Adipocyte (in vitro differentiated cells): ENCODE measurements at regions not wholly inside any gene's neighbourhood (a gene's known extent, or its start where the extent isn't known, plus 50 kb on each side); places are given as distances from the start of the nearest gene placed in this dataset.

Experiments
- DNase-seq: peaks from one replicate; pipeline ENCODE4 v3.0.0-alpha.2; 2015; ENCODE audit warnings: low read depth
- H3K27me3 ChIP-seq: replicated peaks from 2 replicates; pipeline ENCODE4 v1.7.0; 2013; ENCODE audit warnings: mild to moderate bottlenecking, low read length, moderate library complexity; ENCODE audit not compliant: control insufficient read depth, insufficient read depth
- H3K36me3 ChIP-seq: 2 replicates; pipeline ENCODE4 v1.7.0; 2013; ENCODE audit warnings: low read length, mild to moderate bottlenecking, moderate library complexity; ENCODE audit not compliant: control insufficient read depth, insufficient read depth, severe bottlenecking
- H3K4me1 ChIP-seq: 2 replicates; pipeline ENCODE4 v1.7.0; 2013; ENCODE audit warnings: mild to moderate bottlenecking, low read length, moderate library complexity; ENCODE audit not compliant: control insufficient read depth, insufficient read depth
- H3K4me3 ChIP-seq: 2 replicates; pipeline ENCODE4 v1.7.0; 2013; ENCODE audit warnings: mild to moderate bottlenecking, low read length, moderate library complexity
- H3K9ac ChIP-seq: 2 replicates; pipeline ENCODE4 v1.7.0; 2013; ENCODE audit warnings: mild to moderate bottlenecking, low read length, moderate library complexity
- H3K9me3 ChIP-seq: 2 replicates; pipeline ENCODE4 v1.7.0; 2013; ENCODE audit warnings: mild to moderate bottlenecking, low read length, moderate library complexity; ENCODE audit not compliant: control insufficient read depth

- H3K36me3 ChIP-seq = no peaks in the 10 kb centered on the region
Measured at GRCh38 chr7:97377713-97378112, 260.2 kb downstream of the SDHAF3 start.

DNA sequence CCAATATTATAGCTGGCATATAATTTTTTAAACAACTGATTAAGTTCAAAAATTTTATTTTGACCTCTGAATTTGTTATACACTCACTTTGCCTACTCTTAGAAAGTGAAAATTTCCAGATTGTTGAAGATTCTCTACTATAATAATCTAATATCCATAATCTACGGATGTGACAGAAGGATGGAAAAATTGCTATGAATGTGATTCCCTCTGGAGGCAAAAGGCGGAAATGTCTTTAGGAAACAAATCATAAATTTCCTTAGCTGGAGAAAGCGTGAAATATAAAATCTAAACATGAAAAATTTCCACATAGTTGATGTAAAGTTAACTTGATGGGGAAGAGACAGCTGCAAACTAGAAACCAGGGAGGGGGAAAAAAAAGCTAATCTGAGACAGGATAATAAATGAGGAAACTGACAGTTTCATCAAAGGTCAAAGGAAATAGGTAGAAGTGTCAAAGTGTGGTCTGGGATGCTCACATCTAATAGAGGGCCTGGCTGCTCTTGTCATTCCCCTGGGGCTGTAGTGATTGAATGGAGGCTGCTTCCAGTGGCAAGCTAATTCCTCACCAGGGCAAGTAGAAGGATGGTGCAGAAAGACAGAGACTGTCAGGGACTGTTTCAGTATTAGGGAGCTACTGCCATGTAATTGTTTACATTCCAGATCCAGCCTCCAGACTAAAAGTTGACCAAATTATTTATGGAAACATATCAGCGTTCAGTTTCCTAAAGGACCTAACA, 264.5 kb downstream of the SDHAF3 start:
- Histone ChIP-seq H3K9ac (no peak overlapping the region), H3K36me3 (no peaks in the 10 kb centered on the region), H3K4me1 (no peaks in the 10 kb centered on the region), H3K9me3 (no peaks in the 10 kb centered on the region), H3K27me3 (no peaks in the 10 kb centered on the region), H3K4me3 (no peak overlapping the region)
- no peak for DNase-seq

More at GRCh38 chr7:97377713-97378112, 260.2 kb downstream of the SDHAF3 start:
- no peaks in the 10 kb centered on the region for H3K4me1 ChIP-seq
- no peak overlapping the region for H3K9ac ChIP-seq
- H3K27me3 ChIP-seq = no peaks in the 10 kb centered on the region
- H3K9me3 ChIP-seq = no peaks in the 10 kb centered on the region
- no peak for DNase-seq
- H3K4me3 ChIP-seq = no peak overlapping the region

GRCh38 chr7:97390052-97390451, 272.6 kb downstream of the SDHAF3 start:
- no peaks in the 10 kb centered on the region for H3K9me3 ChIP-seq
- H3K36me3 ChIP-seq = no peaks in the 10 kb centered on the region
- H3K4me3 ChIP-seq = no peak overlapping the region
- H3K9ac ChIP-seq = no peak overlapping the region
- no peak for DNase-seq
- H3K4me1 ChIP-seq = no peaks in the 10 kb centered on the region
- H3K27me3 ChIP-seq = no peaks in the 10 kb centered on the region

DNA sequence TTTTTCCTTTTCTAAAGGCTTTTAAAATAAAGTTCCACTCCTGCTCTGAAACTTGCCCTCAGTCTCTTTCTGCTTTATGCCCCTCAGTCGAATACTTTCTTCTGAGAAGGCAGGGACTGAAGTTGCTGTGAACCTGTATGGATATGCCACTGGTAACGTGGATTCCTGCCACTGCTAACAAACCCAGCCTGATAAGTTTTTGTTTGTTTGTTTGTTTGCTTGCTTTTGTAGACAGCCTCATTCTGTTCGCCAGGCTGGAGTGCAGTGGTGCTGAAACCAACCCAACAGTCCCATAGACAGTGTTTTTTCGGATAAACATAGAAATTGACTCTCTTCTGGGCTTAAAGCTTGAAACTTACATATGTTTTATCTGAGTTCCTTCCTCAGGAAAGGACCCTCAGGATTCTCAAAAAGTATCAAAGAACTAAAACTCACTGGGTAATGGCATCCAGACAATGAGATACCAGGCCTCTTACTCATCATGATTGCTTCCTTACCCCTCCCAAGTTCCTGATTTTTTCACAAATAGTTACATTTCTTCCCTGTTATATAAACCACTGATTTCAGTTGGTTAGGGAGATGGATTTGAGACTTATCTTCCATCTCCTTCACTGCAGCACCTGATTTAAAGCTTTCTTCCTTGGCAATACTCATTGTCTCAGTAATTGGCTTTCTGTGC, 273.6 kb downstream of the SDHAF3 start:
- Histone ChIP-seq H3K4me3 (no peak overlapping the region), H3K9ac (no peak overlapping the region), H3K27me3 (no peaks in the 10 kb centered on the region)

DNA sequence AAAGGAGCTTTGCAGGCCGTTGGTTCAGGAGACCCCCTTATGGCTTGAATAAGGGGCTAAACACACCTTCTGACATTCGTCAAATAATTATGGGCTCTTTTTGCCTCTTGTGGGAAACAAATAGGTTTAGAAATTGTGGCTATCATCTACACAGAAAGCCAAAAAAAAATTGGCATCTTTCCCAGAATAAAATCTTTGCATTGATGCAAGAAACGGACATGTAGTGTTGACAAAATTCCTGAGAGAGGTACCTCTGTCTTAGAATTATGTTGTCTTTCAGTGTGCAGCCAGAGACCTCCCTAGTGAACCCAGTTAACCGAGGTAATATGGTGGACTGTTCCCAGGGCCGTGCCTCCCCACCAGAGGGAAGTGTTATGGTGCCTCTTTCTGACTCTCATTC, 283.9 kb downstream of the SDHAF3 start:
- Histone ChIP-seq H3K9me3 (no peaks in the 10 kb centered on the region), H3K4me3 (no peak overlapping the region), H3K4me1 (no peaks in the 10 kb centered on the region), H3K36me3 (no peaks in the 10 kb centered on the region), H3K9ac (no peak overlapping the region), H3K27me3 (no peaks in the 10 kb centered on the region)
- no peak for DNase-seq

More for the DNA sequence above, 273.6 kb downstream of the SDHAF3 start:
- no peaks in the 10 kb centered on the region for H3K36me3 ChIP-seq
- H3K4me1 ChIP-seq = no peaks in the 10 kb centered on the region
- DNase-seq = no peak
- H3K9me3 ChIP-seq = no peaks in the 10 kb centered on the region

DNA sequence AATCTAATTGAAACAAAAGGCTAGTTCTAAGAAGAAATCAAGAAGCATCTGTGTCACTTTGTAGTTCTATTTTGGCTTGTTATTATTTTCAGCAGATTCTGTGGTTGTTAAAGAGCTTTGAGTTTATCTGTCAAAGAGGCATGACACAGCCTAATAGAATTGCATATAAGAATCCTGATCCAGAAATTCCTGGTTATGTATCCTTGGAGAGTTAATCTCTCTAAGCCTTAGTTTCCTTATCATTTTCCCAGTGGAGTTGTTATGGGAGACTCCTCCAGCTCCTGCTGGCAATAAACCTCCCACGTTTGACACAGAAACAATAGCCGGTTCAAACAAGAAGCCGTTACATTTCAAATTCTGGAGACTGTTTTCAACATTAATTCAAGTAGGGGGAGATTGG, 288.3 kb downstream of the SDHAF3 start:
- Histone ChIP-seq H3K4me3 (no peak overlapping the region), H3K9me3 (no peaks in the 10 kb centered on the region), H3K9ac (no peak overlapping the region), H3K27me3 (no peaks in the 10 kb centered on the region), H3K36me3 (no peaks in the 10 kb centered on the region), H3K4me1 (peaks cover 3% of the 10 kb centered on the region)
- no peak for DNase-seq

DNA sequence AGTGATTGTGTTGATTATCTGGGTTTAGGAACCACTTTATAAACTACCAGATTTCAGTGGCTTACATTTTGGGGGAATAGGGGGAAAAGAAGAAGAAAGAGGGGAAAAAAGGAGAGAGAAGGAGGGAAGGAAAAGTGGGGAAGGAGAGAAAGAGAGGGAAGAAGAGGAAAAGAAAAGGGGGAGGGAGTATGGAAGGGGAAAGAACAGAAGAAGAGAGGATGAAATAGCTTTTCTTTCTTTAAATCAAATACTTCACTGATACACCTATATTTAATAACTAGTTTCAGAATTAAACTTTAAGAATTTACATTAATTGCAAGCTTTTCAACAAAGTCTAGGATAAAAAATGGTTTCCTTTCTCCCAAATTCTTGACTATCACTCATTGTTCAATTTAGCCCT, 289.6 kb downstream of the SDHAF3 start:
- Histone ChIP-seq H3K27me3 (no peaks in the 10 kb centered on the region), H3K36me3 (no peaks in the 10 kb centered on the region), H3K4me3 (no peak overlapping the region), H3K9me3 (no peaks in the 10 kb centered on the region), H3K4me1 (peaks cover 3% of the 10 kb centered on the region), H3K9ac (no peak overlapping the region)
- no peak for DNase-seq

GRCh38 chr7:97409346-97409745, 291.8 kb downstream of the SDHAF3 start:
- DNase-seq = no peak
- H3K4me1 ChIP-seq = peaks cover 3% of the 10 kb centered on the region
- H3K4me3 ChIP-seq = no peak overlapping the region
- no peaks in the 10 kb centered on the region for H3K9me3 ChIP-seq
- no peaks in the 10 kb centered on the region for H3K36me3 ChIP-seq
- H3K9ac ChIP-seq = no peak overlapping the region
- H3K27me3 ChIP-seq = no peaks in the 10 kb centered on the region

GRCh38 chr7:97418312-97418711, 300.8 kb downstream of the SDHAF3 start:
- DNase-seq = no peak
- Histone ChIP-seq H3K36me3 (no peaks in the 10 kb centered on the region), H3K4me1 (no peaks in the 10 kb centered on the region), H3K4me3 (no peak overlapping the region), H3K9me3 (no peaks in the 10 kb centered on the region), H3K27me3 (no peaks in the 10 kb centered on the region), H3K9ac (no peak overlapping the region)

DNA sequence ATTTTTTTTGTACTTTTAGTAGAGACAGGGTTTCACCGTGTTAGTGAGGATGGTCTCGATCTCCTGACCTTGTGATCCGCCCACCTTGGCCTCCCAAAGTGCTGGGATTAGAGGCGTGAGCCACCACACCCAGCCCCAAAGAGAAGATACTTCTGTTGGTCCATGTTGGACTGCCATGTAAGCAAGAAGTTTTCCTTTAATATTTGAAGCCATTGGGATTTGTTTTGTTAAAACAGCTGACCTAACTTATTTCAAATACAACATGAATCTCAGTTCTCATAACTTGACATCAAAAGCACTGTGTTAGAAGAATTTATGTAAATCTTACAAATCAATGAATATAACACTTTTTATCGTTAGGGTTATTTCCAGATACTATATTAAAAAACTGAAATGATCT, 302.4 kb downstream of the SDHAF3 start:
- no peaks in the 10 kb centered on the region for H3K9me3 ChIP-seq
- H3K4me3 ChIP-seq = no peak overlapping the region
- H3K9ac ChIP-seq = no peak overlapping the region
- no peaks in the 10 kb centered on the region for H3K4me1 ChIP-seq
- DNase-seq = no peak
- H3K27me3 ChIP-seq = no peaks in the 10 kb centered on the region
- no peaks in the 10 kb centered on the region for H3K36me3 ChIP-seq

- Histone ChIP-seq H3K9me3 (no peaks in the 10 kb centered on the region), H3K4me3 (no peak overlapping the region), H3K9ac (no peak overlapping the region), H3K36me3 (no peaks in the 10 kb centered on the region), H3K27me3 (no peaks in the 10 kb centered on the region), H3K4me1 (no peaks in the 10 kb centered on the region)
- DNase-seq = no peak
Measured at GRCh38 chr7:97421307-97421930, 303.9 kb downstream of the SDHAF3 start.
